Neural progenitor cell (in vitro differentiated cells): ENCODE measurements at regions not wholly inside any gene's neighbourhood (a gene's known extent, or its start where the extent isn't known, plus 50 kb on each side); places are given as distances from the start of the nearest gene placed in this dataset.

Experiments used
- DNase-seq: peaks from one replicate; pipeline ENCODE4 v3.0.0-alpha.2; 2016; ENCODE audit warnings: low spot score
- H2AFZ ChIP-seq: fragments of 200-600 bp; sonication (generic); replicated peaks from 2 replicates; pipeline ENCODE4 v1.6.1; 2016; ENCODE audit warnings: antibody characterized with exemption
- H3F3A ChIP-seq: fragments of 200-600 bp; sonication (generic); 2 replicates; pipeline ENCODE4 v1.6.1; 2016; ENCODE audit warnings: antibody characterized with exemption, low read depth
- H3K27ac ChIP-seq: fragments of 200-600 bp; sonication (generic); 2 replicates; pipeline ENCODE4 v1.5.1; 2016; ENCODE audit warnings: mild to moderate bottlenecking
- H3K27me3 ChIP-seq: fragments of 200-600 bp; sonication (generic); 2 replicates; pipeline ENCODE4 v1.6.1; 2016; ENCODE audit warnings: mild to moderate bottlenecking, moderate library complexity
- H3K36me3 ChIP-seq: fragments of 200-600 bp; sonication (generic); 2 replicates; pipeline ENCODE4 v1.5.1; 2016
- H3K4me1 ChIP-seq: fragments of 200-600 bp; sonication (generic); 2 replicates; pipeline ENCODE4 v1.6.1; 2016; ENCODE audit warnings: mixed run types
- H3K4me2 ChIP-seq: fragments of 200-600 bp; sonication (generic); 2 replicates; pipeline ENCODE4 v1.6.1; 2016
- H3K4me3 ChIP-seq: fragments of 200-600 bp; sonication (generic); 2 replicates; pipeline ENCODE4 v1.5.1; 2016
- H3K79me2 ChIP-seq: fragments of 200-600 bp; sonication (generic); 2 replicates; pipeline ENCODE4 v1.6.1; 2016; ENCODE audit warnings: low read depth
- H3K9ac ChIP-seq: fragments of 200-600 bp; sonication (generic); 2 replicates; pipeline ENCODE4 v1.6.1; 2016
- H3K9me3 ChIP-seq: fragments of 200-600 bp; sonication (generic); 2 replicates; pipeline ENCODE4 v1.5.1; 2016; ENCODE audit warnings: low read depth
- H4K20me1 ChIP-seq: fragments of 200-600 bp; sonication (generic); 2 replicates; pipeline ENCODE4 v1.6.1; 2016; ENCODE audit warnings: low read depth
- H3K27ac Mint-ChIP-seq: 3 replicates; pipeline ENCODE4 v1.8.0; 2021; ENCODE audit warnings: mixed read lengths
- H3K27me3 Mint-ChIP-seq: 2 replicates; pipeline ENCODE4 v1.8.0; 2022; ENCODE audit warnings: low read depth, mild to moderate bottlenecking, inconsistent platforms, moderate library complexity, mixed read lengths; ENCODE audit not compliant: insufficient read depth
- H3K36me3 Mint-ChIP-seq: 3 replicates; pipeline ENCODE4 v1.8.0; 2021; ENCODE audit warnings: mixed read lengths
- H3K4me1 Mint-ChIP-seq: 3 replicates; pipeline ENCODE4 v1.8.0; 2021; ENCODE audit warnings: mixed read lengths
- H3K4me3 Mint-ChIP-seq: 3 replicates; pipeline ENCODE4 v1.8.0; 2021; ENCODE audit warnings: mild to moderate bottlenecking, moderate library complexity, mixed read lengths
- H3K9me3 Mint-ChIP-seq: 3 replicates; pipeline ENCODE4 v1.8.0; 2020; ENCODE audit warnings: mixed read lengths
- CTCF ChIP-seq: fragments of 200-600 bp; sonication (generic); IDR thresholded peaks from 2 replicates; pipeline ENCODE4 v1.5.1; 2017; ENCODE audit warnings: antibody characterized with exemption, mild to moderate bottlenecking
- EZH2 ChIP-seq: fragments of 200-600 bp; sonication (generic); IDR thresholded peaks from 2 replicates; pipeline ENCODE4 v1.6.1; 2017; ENCODE audit warnings: antibody characterized with exemption, mild to moderate bottlenecking, moderate library complexity
- EZH2phosphoT487 ChIP-seq: fragments of 200-600 bp; sonication (generic); IDR thresholded peaks from 2 replicates; pipeline ENCODE4 v1.6.1; 2017; ENCODE audit warnings: antibody characterized with exemption

GRCh38 chr22:25364281-25364680, 144.8 kb downstream of the CRYBB2 start:
- H3K4me1 ChIP-seq: no peaks in the 10 kb centered on the region
- no peaks in the 10 kb centered on the region for H3K9me3 ChIP-seq
- H3F3A ChIP-seq: no peaks in the 10 kb centered on the region
- no peak overlapping the region for H2AFZ ChIP-seq
- H4K20me1 ChIP-seq: peaks cover 6% of the 10 kb centered on the region
- H3K27ac ChIP-seq: no peak overlapping the region
- DNase-seq: no peak
- Mint-ChIP-seq H3K9me3 (no peaks in the 10 kb centered on the region), H3K27ac (no peak overlapping the region), H3K36me3 (peaks cover 2% of the 10 kb centered on the region), H3K27me3 (peaks cover 2% of the 10 kb centered on the region), H3K4me1 (peaks cover 8% of the 10 kb centered on the region), H3K4me3 (no peak overlapping the region)
- TF ChIP-seq EZH2phosphoT487: no peak
- no peak for TF ChIP-seq EZH2
- TF ChIP-seq CTCF: no peak
- no peaks in the 10 kb centered on the region for H3K27me3 ChIP-seq
- no peak overlapping the region for H3K4me2 ChIP-seq
- no peaks in the 10 kb centered on the region for H3K79me2 ChIP-seq
- no peaks in the 10 kb centered on the region for H3K36me3 ChIP-seq
- H3K9ac ChIP-seq: no peak overlapping the region
- H3K4me3 ChIP-seq: no peak overlapping the region

DNA sequence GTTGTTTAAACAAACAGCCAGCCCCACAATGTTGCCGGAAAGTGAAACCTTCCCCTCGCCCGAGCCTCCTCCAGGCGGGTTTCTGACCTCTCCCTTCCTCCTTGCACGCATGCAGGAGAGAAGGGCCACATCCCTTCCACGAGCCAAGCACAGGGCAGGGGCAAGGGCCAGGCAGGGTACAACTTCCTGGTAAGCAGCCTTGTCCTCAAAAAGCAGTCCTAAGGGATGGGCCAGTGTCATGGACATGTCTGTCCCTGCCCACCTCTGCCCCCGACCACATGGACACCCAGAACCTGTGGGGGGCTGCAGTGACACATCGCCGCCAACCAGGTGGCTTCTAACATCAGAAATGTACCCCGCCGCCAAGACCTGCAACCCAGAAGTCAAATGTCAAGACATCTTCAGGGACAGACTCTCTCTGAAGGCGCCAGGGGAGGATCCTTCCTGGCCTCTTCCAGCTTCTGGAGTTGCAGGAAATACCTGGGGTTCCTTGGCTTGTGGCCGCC, 145.3 kb downstream of the CRYBB2 start:
- Histone ChIP-seq H4K20me1 (peaks cover 6% of the 10 kb centered on the region), H3K27ac (no peak overlapping the region), H3K9me3 (no peaks in the 10 kb centered on the region), H3K79me2 (no peaks in the 10 kb centered on the region), H2AFZ (no peak overlapping the region), H3K9ac (no peak overlapping the region), H3K4me3 (no peak overlapping the region), H3K36me3 (no peaks in the 10 kb centered on the region), H3K27me3 (no peaks in the 10 kb centered on the region), H3F3A (no peaks in the 10 kb centered on the region), H3K4me2 (no peak overlapping the region), H3K4me1 (no peaks in the 10 kb centered on the region)
- Mint-ChIP-seq H3K27ac (no peak overlapping the region), H3K4me3 (no peak overlapping the region), H3K27me3 (peaks cover 2% of the 10 kb centered on the region), H3K4me1 (peaks cover 8% of the 10 kb centered on the region), H3K36me3 (peaks cover 2% of the 10 kb centered on the region), H3K9me3 (no peaks in the 10 kb centered on the region)
- TF ChIP-seq EZH2: no peak
- TF ChIP-seq CTCF: no peak
- no peak for TF ChIP-seq EZH2phosphoT487
- DNase-seq: no peak

- no peak overlapping the region for H3K9ac ChIP-seq
- H3K27ac ChIP-seq: no peak overlapping the region
- H3K4me1 ChIP-seq: no peaks in the 10 kb centered on the region
- Mint-ChIP-seq H3K27ac (no peak overlapping the region), H3K9me3 (no peaks in the 10 kb centered on the region), H3K36me3 (peaks cover 2% of the 10 kb centered on the region), H3K4me1 (peaks cover 8% of the 10 kb centered on the region), H3K27me3 (peaks cover 2% of the 10 kb centered on the region), H3K4me3 (no peak overlapping the region)
- H3K4me2 ChIP-seq: no peak overlapping the region
- H2AFZ ChIP-seq: no peak overlapping the region
- no peak overlapping the region for H3K4me3 ChIP-seq
- peaks cover 9% of the 10 kb centered on the region for H4K20me1 ChIP-seq
- no peaks in the 10 kb centered on the region for H3K27me3 ChIP-seq
- DNase-seq: no peak
- H3K36me3 ChIP-seq: no peaks in the 10 kb centered on the region
- TF ChIP-seq CTCF (no peak), EZH2phosphoT487 (no peak), EZH2 (no peak)
- H3F3A ChIP-seq: no peaks in the 10 kb centered on the region
- no peaks in the 10 kb centered on the region for H3K9me3 ChIP-seq
- H3K79me2 ChIP-seq: no peaks in the 10 kb centered on the region
These were observed 146.2 kb downstream of the CRYBB2 start for GRCh38 chr22:25365491-25366261.
